GM23338 (cell line): ENCODE measurements at regions not wholly inside any gene's neighbourhood (a gene's known extent, or its start where the extent isn't known, plus 50 kb on each side); places are given as distances from the start of the nearest gene placed in this dataset.

Experiments
- ATAC-seq: fragments of 200-7000 bp; cut with Tn5 transposase; 3 replicates; pipeline ENCODE4 v1.9.1; 2020
- DNase-seq: peaks from one replicate; pipeline ENCODE4 v3.0.0-alpha.2; 2015; ENCODE audit warnings: low spot score
- H2AFZ ChIP-seq: fragments of 200-600 bp; sonication (generic); 2 replicates; pipeline ENCODE4 v1.8.0; 2016; ENCODE audit warnings: antibody characterized with exemption, mild to moderate bottlenecking, moderate library complexity
- H3F3A ChIP-seq: fragments of 200-600 bp; sonication (generic); replicated peaks from 2 replicates; pipeline ENCODE4 v1.8.0; 2017; ENCODE audit warnings: antibody characterized with exemption, mixed run types, low read depth
- H3K27ac ChIP-seq: fragments of 200-600 bp; sonication (generic); 2 replicates; pipeline ENCODE4 v1.6.1; 2016; ENCODE audit warnings: low read depth
- H3K27me3 ChIP-seq: fragments of 200-600 bp; sonication (generic); 2 replicates; pipeline ENCODE4 v1.8.0; 2016; ENCODE audit warnings: mild to moderate bottlenecking, mixed run types, moderate library complexity; ENCODE audit not compliant: insufficient read depth
- H3K36me3 ChIP-seq: fragments of 200-600 bp; sonication (generic); 2 replicates; pipeline ENCODE4 v1.8.0; 2016; ENCODE audit warnings: mild to moderate bottlenecking; ENCODE audit not compliant: insufficient read depth
- H3K4me1 ChIP-seq: fragments of 200-600 bp; sonication (generic); 2 replicates; pipeline ENCODE4 v1.8.0; 2016; ENCODE audit warnings: mild to moderate bottlenecking, moderate library complexity; ENCODE audit not compliant: insufficient read depth
- H3K4me2 ChIP-seq: fragments of 200-600 bp; sonication (generic); 2 replicates; pipeline ENCODE4 v1.7.1; 2017; ENCODE audit warnings: mixed run types
- H3K4me3 ChIP-seq: fragments of 200-600 bp; sonication (generic); 2 replicates; pipeline ENCODE4 v1.6.1; 2016; ENCODE audit warnings: mixed run types
- H3K79me2 ChIP-seq: fragments of 200-600 bp; sonication (generic); replicated peaks from 2 replicates; pipeline ENCODE4 v1.8.0; 2017; ENCODE audit warnings: mild to moderate bottlenecking; ENCODE audit not compliant: insufficient read depth
- H3K9me2 ChIP-seq: fragments of 200-600 bp; sonication (generic); 2 replicates; pipeline ENCODE4 v1.8.0; 2017; ENCODE audit not compliant: insufficient read depth
- H4K20me1 ChIP-seq: fragments of 200-600 bp; sonication (generic); replicated peaks from 2 replicates; pipeline ENCODE4 v1.8.0; 2017; ENCODE audit warnings: mild to moderate bottlenecking; ENCODE audit not compliant: insufficient read depth
- H3K27ac Mint-ChIP-seq: 2 replicates; pipeline ENCODE4 v1.8.0; 2020; ENCODE audit warnings: inconsistent platforms, mild to moderate bottlenecking, moderate library complexity, mixed read lengths
- H3K27me3 Mint-ChIP-seq: 3 replicates; pipeline ENCODE4 v1.8.0; 2022; ENCODE audit warnings: low read depth, mild to moderate bottlenecking, moderate library complexity, mixed read lengths, inconsistent platforms; ENCODE audit not compliant: insufficient read depth, poor library complexity
- H3K36me3 Mint-ChIP-seq: 3 replicates; pipeline ENCODE4 v1.8.0; 2021; ENCODE audit warnings: low read depth, mild to moderate bottlenecking, inconsistent platforms, moderate library complexity, mixed read lengths
- H3K4me1 Mint-ChIP-seq: 3 replicates; pipeline ENCODE4 v1.8.0; 2020; ENCODE audit warnings: mild to moderate bottlenecking, inconsistent platforms, mixed read lengths
- H3K4me3 Mint-ChIP-seq: 3 replicates; pipeline ENCODE4 v1.8.0; 2021; ENCODE audit warnings: moderate library complexity, mild to moderate bottlenecking, inconsistent platforms, mixed read lengths
- H3K9me3 Mint-ChIP-seq: 3 replicates; pipeline ENCODE4 v1.8.0; 2020; ENCODE audit warnings: moderate library complexity, mild to moderate bottlenecking, inconsistent platforms, mixed read lengths
- CREB1 ChIP-seq: fragments of 250-450 bp; sonication (Bioruptor Pico); IDR thresholded peaks from 2 replicates; pipeline ENCODE4 v1.5.0; 2020; ENCODE audit warnings: low read depth, mild to moderate bottlenecking, moderate library complexity
- ETS1 ChIP-seq: IDR thresholded peaks from 2 replicates; pipeline ENCODE4 v1.6.1; 2016; ENCODE audit warnings: antibody characterized with exemption
- EZH2 ChIP-seq: fragments of 200-600 bp; sonication (generic); IDR thresholded peaks from one replicate; pipeline ENCODE4 v1.8.0; 2017; ENCODE audit warnings: antibody characterized with exemption, mild to moderate bottlenecking, low read depth; ENCODE audit not compliant: unreplicated experiment
- EZH2phosphoT487 ChIP-seq: fragments of 200-600 bp; sonication (generic); IDR thresholded peaks from one replicate; pipeline ENCODE4 v1.8.1; 2018; ENCODE audit warnings: antibody characterized with exemption; ENCODE audit not compliant: unreplicated experiment
- JUNB ChIP-seq: IDR thresholded peaks from one replicate; pipeline ENCODE4 v1.6.1; 2016; ENCODE audit warnings: antibody characterized with exemption; ENCODE audit not compliant: unreplicated experiment
- NANOG ChIP-seq: IDR thresholded peaks from 2 replicates; pipeline ENCODE4 v1.6.1; 2016; ENCODE audit warnings: antibody characterized with exemption, borderline replicate concordance
- POLR2AphosphoS5 ChIP-seq: IDR thresholded peaks from 2 replicates; pipeline ENCODE4 v1.6.1; 2016; ENCODE audit warnings: antibody characterized with exemption, low read depth
- REST ChIP-seq: IDR thresholded peaks from one replicate; pipeline ENCODE4 v1.6.1; 2018; ENCODE audit warnings: antibody characterized with exemption; ENCODE audit not compliant: unreplicated experiment
- ZNF331 ChIP-seq: fragments of 250-450 bp; sonication (Bioruptor Pico); IDR thresholded peaks from 2 replicates; pipeline ENCODE4 v1.5.0; 2020; ENCODE audit warnings: low read depth, mild to moderate bottlenecking, moderate library complexity
- TF ChIP-seq, protein P1 (sequence below): fragments of 250-450 bp; sonication (Bioruptor Pico); IDR thresholded peaks from 2 replicates; pipeline ENCODE4 v1.5.0; 2020; ENCODE audit warnings: mild to moderate bottlenecking, moderate library complexity

DNA sequence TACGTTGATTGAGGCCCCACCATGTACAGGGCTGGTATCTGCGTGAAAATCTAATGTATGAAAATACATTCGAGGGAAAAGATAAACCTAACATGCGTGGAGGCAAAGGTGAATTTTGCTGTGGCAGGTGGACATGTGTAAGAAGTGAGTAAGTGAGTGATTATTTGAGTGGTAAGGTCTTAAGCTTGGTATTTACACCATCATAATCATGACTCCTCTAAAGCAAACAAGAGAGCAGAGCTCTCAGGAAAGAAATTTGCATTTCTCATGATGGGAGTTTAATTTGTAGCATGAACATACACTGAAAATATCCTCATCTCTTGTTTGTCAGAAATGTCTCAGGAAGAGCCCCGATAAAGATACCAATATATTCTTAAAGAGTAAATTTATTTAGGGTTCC is 260.6 kb downstream of the PSAT1 start:
- Mint-ChIP-seq H3K27me3 (peaks cover 2% of the 10 kb centered on the region), H3K9me3 (no peaks in the 10 kb centered on the region)
- ATAC-seq, result no peak

More for the DNA sequence above, 260.6 kb downstream of the PSAT1 start:
- no peak overlapping the region for H3K4me2 ChIP-seq
- H3K36me3 ChIP-seq, result no peaks in the 10 kb centered on the region
- H3K4me1 ChIP-seq, result no peaks in the 10 kb centered on the region
- H3K9me2 ChIP-seq, result no peaks in the 10 kb centered on the region
- TF ChIP-seq CREB1 (CRISPR knock-in tag), result no peak
- TF ChIP-seq JUNB, result no peak
- no peak for TF ChIP-seq ETS1
- TF ChIP-seq EZH2phosphoT487, result no peak
- TF ChIP-seq ZNF331, result no peak
- TF ChIP-seq NANOG, result no peak
- TF ChIP-seq EZH2, result no peak
- TF ChIP-seq, protein P1, sequence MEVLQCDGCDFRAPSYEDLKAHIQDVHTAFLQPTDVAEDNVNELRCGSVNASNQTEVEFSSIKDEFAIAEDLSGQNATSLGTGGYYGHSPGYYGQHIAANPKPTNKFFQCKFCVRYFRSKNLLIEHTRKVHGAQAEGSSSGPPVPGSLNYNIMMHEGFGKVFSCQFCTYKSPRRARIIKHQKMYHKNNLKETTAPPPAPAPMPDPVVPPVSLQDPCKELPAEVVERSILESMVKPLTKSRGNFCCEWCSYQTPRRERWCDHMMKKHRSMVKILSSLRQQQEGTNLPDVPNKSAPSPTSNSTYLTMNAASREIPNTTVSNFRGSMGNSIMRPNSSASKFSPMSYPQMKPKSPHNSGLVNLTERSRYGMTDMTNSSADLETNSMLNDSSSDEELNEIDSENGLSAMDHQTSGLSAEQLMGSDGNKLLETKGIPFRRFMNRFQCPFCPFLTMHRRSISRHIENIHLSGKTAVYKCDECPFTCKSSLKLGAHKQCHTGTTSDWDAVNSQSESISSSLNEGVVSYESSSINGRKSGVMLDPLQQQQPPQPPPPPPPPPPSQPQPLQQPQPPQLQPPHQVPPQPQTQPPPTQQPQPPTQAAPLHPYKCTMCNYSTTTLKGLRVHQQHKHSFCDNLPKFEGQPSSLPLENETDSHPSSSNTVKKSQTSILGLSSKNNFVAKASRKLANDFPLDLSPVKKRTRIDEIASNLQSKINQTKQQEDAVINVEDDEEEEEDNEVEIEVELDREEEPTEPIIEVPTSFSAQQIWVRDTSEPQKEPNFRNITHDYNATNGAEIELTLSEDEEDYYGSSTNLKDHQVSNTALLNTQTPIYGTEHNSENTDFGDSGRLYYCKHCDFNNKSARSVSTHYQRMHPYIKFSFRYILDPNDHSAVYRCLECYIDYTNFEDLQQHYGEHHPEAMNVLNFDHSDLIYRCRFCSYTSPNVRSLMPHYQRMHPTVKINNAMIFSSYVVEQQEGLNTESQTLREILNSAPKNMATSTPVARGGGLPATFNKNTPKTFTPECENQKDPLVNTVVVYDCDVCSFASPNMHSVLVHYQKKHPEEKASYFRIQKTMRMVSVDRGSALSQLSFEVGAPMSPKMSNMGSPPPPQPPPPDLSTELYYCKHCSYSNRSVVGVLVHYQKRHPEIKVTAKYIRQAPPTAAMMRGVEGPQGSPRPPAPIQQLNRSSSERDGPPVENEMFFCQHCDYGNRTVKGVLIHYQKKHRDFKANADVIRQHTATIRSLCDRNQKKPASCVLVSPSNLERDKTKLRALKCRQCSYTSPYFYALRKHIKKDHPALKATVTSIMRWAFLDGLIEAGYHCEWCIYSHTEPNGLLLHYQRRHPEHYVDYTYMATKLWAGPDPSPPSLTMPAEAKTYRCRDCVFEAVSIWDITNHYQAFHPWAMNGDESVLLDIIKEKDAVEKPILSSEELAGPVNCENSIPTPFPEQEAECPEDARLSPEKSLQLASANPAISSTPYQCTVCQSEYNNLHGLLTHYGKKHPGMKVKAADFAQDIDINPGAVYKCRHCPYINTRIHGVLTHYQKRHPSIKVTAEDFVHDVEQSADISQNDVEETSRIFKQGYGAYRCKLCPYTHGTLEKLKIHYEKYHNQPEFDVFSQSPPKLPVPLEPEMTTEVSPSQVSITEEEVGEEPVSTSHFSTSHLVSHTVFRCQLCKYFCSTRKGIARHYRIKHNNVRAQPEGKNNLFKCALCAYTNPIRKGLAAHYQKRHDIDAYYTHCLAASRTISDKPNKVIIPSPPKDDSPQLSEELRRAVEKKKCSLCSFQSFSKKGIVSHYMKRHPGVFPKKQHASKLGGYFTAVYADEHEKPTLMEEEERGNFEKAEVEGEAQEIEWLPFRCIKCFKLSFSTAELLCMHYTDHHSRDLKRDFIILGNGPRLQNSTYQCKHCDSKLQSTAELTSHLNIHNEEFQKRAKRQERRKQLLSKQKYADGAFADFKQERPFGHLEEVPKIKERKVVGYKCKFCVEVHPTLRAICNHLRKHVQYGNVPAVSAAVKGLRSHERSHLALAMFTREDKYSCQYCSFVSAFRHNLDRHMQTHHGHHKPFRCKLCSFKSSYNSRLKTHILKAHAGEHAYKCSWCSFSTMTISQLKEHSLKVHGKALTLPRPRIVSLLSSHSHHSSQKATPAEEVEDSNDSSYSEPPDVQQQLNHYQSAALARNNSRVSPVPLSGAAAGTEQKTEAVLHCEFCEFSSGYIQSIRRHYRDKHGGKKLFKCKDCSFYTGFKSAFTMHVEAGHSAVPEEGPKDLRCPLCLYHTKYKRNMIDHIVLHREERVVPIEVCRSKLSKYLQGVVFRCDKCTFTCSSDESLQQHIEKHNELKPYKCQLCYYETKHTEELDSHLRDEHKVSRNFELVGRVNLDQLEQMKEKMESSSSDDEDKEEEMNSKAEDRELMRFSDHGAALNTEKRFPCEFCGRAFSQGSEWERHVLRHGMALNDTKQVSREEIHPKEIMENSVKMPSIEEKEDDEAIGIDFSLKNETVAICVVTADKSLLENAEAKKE (CRISPR knock-in tag), result no peak
- TF ChIP-seq REST, result no peak
- TF ChIP-seq POLR2AphosphoS5, result no peak
- no peak overlapping the region for H3K27ac Mint-ChIP-seq
- no peaks in the 10 kb centered on the region for H3K27me3 ChIP-seq
- no peak for DNase-seq
- H3K4me3 Mint-ChIP-seq, result no peak overlapping the region
- H2AFZ ChIP-seq, result no peak overlapping the region
- no peaks in the 10 kb centered on the region for H3K79me2 ChIP-seq
- H3F3A ChIP-seq, result no peaks in the 10 kb centered on the region
- H3K4me3 ChIP-seq, result no peak overlapping the region
- no peaks in the 10 kb centered on the region for H3K36me3 Mint-ChIP-seq
- H3K4me1 Mint-ChIP-seq, result peaks cover 3% of the 10 kb centered on the region; the same call in 1 of the 3 replicates
- no peaks in the 10 kb centered on the region for H4K20me1 ChIP-seq
- no peak overlapping the region for H3K27ac ChIP-seq
